Aorta (tissue), 5 donors: ENCODE measurements at regions not wholly inside any gene's neighbourhood (a gene's known extent, or its start where the extent isn't known, plus 50 kb on each side); places are given as distances from the start of the nearest gene placed in this dataset.

Experiments
- ATAC-seq: fragments of 200-7000 bp; cut with Tn5 transposase; one replicate; pipeline ENCODE4 v1.9.1; 2022; ENCODE audit warnings: moderate library complexity; ENCODE audit not compliant: low FRiP score
- DNase-seq, 2 donors: peaks; one replicate each; pipeline ENCODE4 v3.0.0-alpha.2; 2020
- H3K27ac ChIP-seq, 2 donors: one replicate each; pipeline ENCODE4 v1.5.1; 2013; ENCODE audit warnings: low read length in 2 of 2, mild to moderate bottlenecking in 2 of 2, moderate library complexity in 2 of 2, control low read depth in 1 of 2, inconsistent platforms in 1 of 2, low read depth in 1 of 2
- H3K27me3 ChIP-seq, 2 donors: one replicate each; pipeline ENCODE4 v1.6.1; 2013; ENCODE audit warnings: control low read depth in 1 of 2, low read length in 1 of 2, mild to moderate bottlenecking in 1 of 2, moderate library complexity in 1 of 2; ENCODE audit not compliant: insufficient read depth in 2 of 2, control insufficient read depth in 1 of 2
- H3K36me3 ChIP-seq, 2 donors: one replicate each; pipeline ENCODE4 v1.6.1; 2013; ENCODE audit warnings: control low read depth in 1 of 2, low read length in 1 of 2, mild to moderate bottlenecking in 1 of 2; ENCODE audit not compliant: insufficient read depth in 2 of 2, control insufficient read depth in 1 of 2
- H3K4me1 ChIP-seq, 2 donors: one replicate each; pipeline ENCODE4 v1.6.1; 2013; ENCODE audit warnings: low read length in 2 of 2, control low read depth in 1 of 2, mild to moderate bottlenecking in 1 of 2, moderate library complexity in 1 of 2; ENCODE audit not compliant: insufficient read depth in 2 of 2, control insufficient read depth in 1 of 2
- H3K4me3 ChIP-seq, 2 donors: one replicate each; pipeline ENCODE4 v1.5.1; 2013; ENCODE audit warnings: low read length in 2 of 2, control low read depth in 1 of 2, mild to moderate bottlenecking in 1 of 2
- H3K9me3 ChIP-seq: one replicate; pipeline ENCODE4 v1.6.1; 2013; ENCODE audit warnings: mild to moderate bottlenecking, low read length; ENCODE audit not compliant: control insufficient read depth
- WGBS, 2 donors: extraction: QIAGEN DNeasy Blood & Tissue Kit; methylation state at CpG; one replicate each; pipeline ENCODE4 v1.1.7; 2013; 5-methylcytosine and 5-hydroxymethylcytosine counted together
- intact Hi-C, 2 donors: fragments of 100-400 bp; cut with DNase I; formaldehyde crosslinking; loops; one replicate each; pipeline versions ENCODE4 v1.14.2 to v1.15.0; 2022
- donor health status: healthy with polysubstance abuse.
- donor health status: Bipolar disorder and iron deficiency.
- donor health status: DM: no; HTN: no; CAD: no.
- donor health status: DM: no; HTN: no; CAD: no.
- donor health status: DM: yes; HTN: yes; CAD: no.

- no peak for ATAC-seq
- Histone ChIP-seq H3K36me3 (no peaks in the 10 kb centered on the region), H3K27ac (no peak overlapping the region), H3K4me1 (no peaks in the 10 kb centered on the region), H3K27me3 (no peaks in the 10 kb centered on the region), H3K9me3 (no peaks in the 10 kb centered on the region), H3K4me3 (no peak overlapping the region)
- 87 to 90% methylated on average over 1 of the region's 1 CpG for WGBS, 2 donors
- DNase-seq, result no peak
- intact Hi-C loops, result no loop called here
Observed at GRCh38 chr2:125861461-125861860, 794.5 kb upstream of the GYPC start.

GRCh38 chr2:125867908-125868307 is 788.0 kb upstream of the GYPC start:
- DNase-seq, result no peak
- ATAC-seq, result no peak
- Histone ChIP-seq H3K27me3 (no peaks in the 10 kb centered on the region), H3K4me1 (no peaks in the 10 kb centered on the region), H3K27ac (no peak overlapping the region), H3K9me3 (peaks cover 3% of the 10 kb centered on the region), H3K4me3 (no peak overlapping the region), H3K36me3 (no peaks in the 10 kb centered on the region)
- intact Hi-C loops, result no loop called here
- WGBS, 2 donors, result 92 to 94% methylated on average over 4 of the region's 4 CpGs

GRCh38 chr2:125870264-125870663 is 785.7 kb upstream of the GYPC start:
- intact Hi-C loops, result no loop called here
- H3K27ac ChIP-seq, result no peak overlapping the region
- no peaks in the 10 kb centered on the region for H3K36me3 ChIP-seq
- H3K27me3 ChIP-seq, result no peaks in the 10 kb centered on the region
- H3K9me3 ChIP-seq, result peaks cover 3% of the 10 kb centered on the region
- ATAC-seq, result no peak
- no peak for DNase-seq
- H3K4me1 ChIP-seq, result no peaks in the 10 kb centered on the region
- WGBS, 2 donors, result 80 to 85% methylated on average over 2 of the region's 2 CpGs
- no peak overlapping the region for H3K4me3 ChIP-seq

- Histone ChIP-seq H3K9me3 (peaks cover 3% of the 10 kb centered on the region), H3K4me3 (no peak overlapping the region), H3K36me3 (no peaks in the 10 kb centered on the region), H3K27me3 (no peaks in the 10 kb centered on the region), H3K4me1 (no peaks in the 10 kb centered on the region), H3K27ac (no peak overlapping the region)
- ATAC-seq (no peak), DNase-seq (no peak)
- intact Hi-C loops, result no loop called here
- WGBS, 2 donors, result 65 to 69% methylated on average over 1 of the region's 1 CpG
Observed at GRCh38 chr2:125870746-125871145, 785.2 kb upstream of the GYPC start.

GRCh38 chr2:125874564-125874963 is 781.4 kb upstream of the GYPC start:
- intact Hi-C loops, result no loop called here
- H3K27me3 ChIP-seq, result no peaks in the 10 kb centered on the region
- H3K36me3 ChIP-seq, result no peaks in the 10 kb centered on the region
- no peak overlapping the region for H3K27ac ChIP-seq
- no peak for ATAC-seq
- WGBS, 2 donors, result 35 to 43% methylated on average over 6 of the region's 6 CpGs
- no peaks in the 10 kb centered on the region for H3K4me1 ChIP-seq
- peaks cover 3% of the 10 kb centered on the region for H3K9me3 ChIP-seq
- H3K4me3 ChIP-seq, result no peak overlapping the region
- no peak for DNase-seq

GRCh38 chr2:125885340-125885739 is 770.6 kb upstream of the GYPC start:
- Histone ChIP-seq H3K27ac (no peak overlapping the region), H3K36me3 (no peaks in the 10 kb centered on the region), H3K9me3 (peaks cover 7% of the 10 kb centered on the region), H3K4me1 (no peaks in the 10 kb centered on the region), H3K4me3 (no peak overlapping the region), H3K27me3 (no peaks in the 10 kb centered on the region)
- ATAC-seq (no peak), DNase-seq (no peak)
- 91 to 93% methylated on average over 3 of the region's 3 CpGs for WGBS, 2 donors
- intact Hi-C loops, result no loop called here

GRCh38 chr2:125886153-125886552 is 769.8 kb upstream of the GYPC start:
- DNase-seq (no peak), ATAC-seq (no peak)
- no peaks in the 10 kb centered on the region for H3K27me3 ChIP-seq
- H3K36me3 ChIP-seq, result no peaks in the 10 kb centered on the region
- no peak overlapping the region for H3K27ac ChIP-seq
- intact Hi-C loops, result no loop called here
- no peak overlapping the region for H3K4me3 ChIP-seq
- 87 to 92% methylated on average over 4 of the region's 4 CpGs for WGBS, 2 donors
- H3K4me1 ChIP-seq, result no peaks in the 10 kb centered on the region
- peaks cover 7% of the 10 kb centered on the region for H3K9me3 ChIP-seq

- Histone ChIP-seq H3K9me3 (peaks cover 1% of the 10 kb centered on the region), H3K36me3 (no peaks in the 10 kb centered on the region), H3K4me1 (no peaks in the 10 kb centered on the region), H3K27ac (no peak overlapping the region), H3K27me3 (no peaks in the 10 kb centered on the region), H3K4me3 (no peak overlapping the region)
- ATAC-seq (no peak), DNase-seq (no peak)
- intact Hi-C loops, result no loop called here
Observed at GRCh38 chr2:125901278-125901677, 754.7 kb upstream of the GYPC start.

GRCh38 chr2:125925891-125926546 is 729.9 kb upstream of the GYPC start:
- H3K36me3 ChIP-seq, result no peaks in the 10 kb centered on the region
- ATAC-seq, result no peak
- no peak overlapping the region for H3K4me3 ChIP-seq
- intact Hi-C loops, result no loop called here
- no peaks in the 10 kb centered on the region for H3K4me1 ChIP-seq
- H3K27me3 ChIP-seq, result no peaks in the 10 kb centered on the region
- no peak overlapping the region for H3K27ac ChIP-seq
- 42 to 56% methylated on average over 7 of the region's 7 CpGs for WGBS, 2 donors
- no peak for DNase-seq
- no peaks in the 10 kb centered on the region for H3K9me3 ChIP-seq
